GM06990 (cell line): ENCODE measurements at regions not wholly inside any gene's neighbourhood (a gene's known extent, or its start where the extent isn't known, plus 50 kb on each side); places are given as distances from the start of the nearest gene placed in this dataset.

Experiments
- DNase-seq: peaks from one replicate; pipeline ENCODE4 v3.0.0-alpha.2; 2011; ENCODE audit not compliant: insufficient read length; ENCODE audit errors: extremely low read depth
- H3K27me3 ChIP-seq: replicated peaks from 2 replicates; pipeline ENCODE4 v1.6.0; 2011; ENCODE audit warnings: low read length; ENCODE audit not compliant: control insufficient read depth, insufficient read depth
- H3K36me3 ChIP-seq: 2 replicates; pipeline ENCODE4 v1.5.1; 2011; ENCODE audit warnings: low read length; ENCODE audit not compliant: control insufficient read depth, insufficient read depth
- H3K4me3 ChIP-seq: replicated peaks from 2 replicates; pipeline ENCODE4 v1.5.1; 2011; ENCODE audit warnings: low read depth, mild to moderate bottlenecking, control low read depth, low read length
- TF ChIP-seq, protein P1 (sequence below): IDR thresholded peaks from 2 replicates; pipeline ENCODE4 v1.5.1; 2011; ENCODE audit warnings: low read length, control low read depth, mild to moderate bottlenecking, inconsistent platforms; ENCODE audit not compliant: insufficient read depth, poor library complexity, severe bottlenecking

DNA sequence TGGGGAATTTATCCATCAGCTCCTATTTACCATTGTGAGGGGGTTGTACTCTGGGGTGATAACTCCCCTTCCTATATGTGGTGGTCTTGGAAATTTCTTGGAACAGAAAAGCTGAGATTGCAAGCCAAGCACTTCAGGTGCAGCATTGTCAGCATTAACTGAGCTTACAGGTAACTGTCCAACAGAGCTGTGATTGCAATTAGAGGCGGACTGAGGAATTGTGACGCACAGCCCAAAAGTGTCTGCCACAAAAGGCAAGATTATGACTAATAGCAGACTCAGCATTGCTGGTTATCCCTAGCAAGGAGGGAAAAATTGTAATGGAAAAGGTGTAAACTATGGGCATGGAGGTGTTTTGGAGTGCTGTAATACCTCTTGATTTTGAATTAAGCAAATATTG is 126.1 kb upstream of the AGR3 start:
- TF ChIP-seq, protein P1, sequence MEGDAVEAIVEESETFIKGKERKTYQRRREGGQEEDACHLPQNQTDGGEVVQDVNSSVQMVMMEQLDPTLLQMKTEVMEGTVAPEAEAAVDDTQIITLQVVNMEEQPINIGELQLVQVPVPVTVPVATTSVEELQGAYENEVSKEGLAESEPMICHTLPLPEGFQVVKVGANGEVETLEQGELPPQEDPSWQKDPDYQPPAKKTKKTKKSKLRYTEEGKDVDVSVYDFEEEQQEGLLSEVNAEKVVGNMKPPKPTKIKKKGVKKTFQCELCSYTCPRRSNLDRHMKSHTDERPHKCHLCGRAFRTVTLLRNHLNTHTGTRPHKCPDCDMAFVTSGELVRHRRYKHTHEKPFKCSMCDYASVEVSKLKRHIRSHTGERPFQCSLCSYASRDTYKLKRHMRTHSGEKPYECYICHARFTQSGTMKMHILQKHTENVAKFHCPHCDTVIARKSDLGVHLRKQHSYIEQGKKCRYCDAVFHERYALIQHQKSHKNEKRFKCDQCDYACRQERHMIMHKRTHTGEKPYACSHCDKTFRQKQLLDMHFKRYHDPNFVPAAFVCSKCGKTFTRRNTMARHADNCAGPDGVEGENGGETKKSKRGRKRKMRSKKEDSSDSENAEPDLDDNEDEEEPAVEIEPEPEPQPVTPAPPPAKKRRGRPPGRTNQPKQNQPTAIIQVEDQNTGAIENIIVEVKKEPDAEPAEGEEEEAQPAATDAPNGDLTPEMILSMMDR = no peak
- Histone ChIP-seq H3K27me3 (no peaks in the 10 kb centered on the region), H3K4me3 (no peak overlapping the region), H3K36me3 (no peaks in the 10 kb centered on the region)
- no peak for DNase-seq

DNA sequence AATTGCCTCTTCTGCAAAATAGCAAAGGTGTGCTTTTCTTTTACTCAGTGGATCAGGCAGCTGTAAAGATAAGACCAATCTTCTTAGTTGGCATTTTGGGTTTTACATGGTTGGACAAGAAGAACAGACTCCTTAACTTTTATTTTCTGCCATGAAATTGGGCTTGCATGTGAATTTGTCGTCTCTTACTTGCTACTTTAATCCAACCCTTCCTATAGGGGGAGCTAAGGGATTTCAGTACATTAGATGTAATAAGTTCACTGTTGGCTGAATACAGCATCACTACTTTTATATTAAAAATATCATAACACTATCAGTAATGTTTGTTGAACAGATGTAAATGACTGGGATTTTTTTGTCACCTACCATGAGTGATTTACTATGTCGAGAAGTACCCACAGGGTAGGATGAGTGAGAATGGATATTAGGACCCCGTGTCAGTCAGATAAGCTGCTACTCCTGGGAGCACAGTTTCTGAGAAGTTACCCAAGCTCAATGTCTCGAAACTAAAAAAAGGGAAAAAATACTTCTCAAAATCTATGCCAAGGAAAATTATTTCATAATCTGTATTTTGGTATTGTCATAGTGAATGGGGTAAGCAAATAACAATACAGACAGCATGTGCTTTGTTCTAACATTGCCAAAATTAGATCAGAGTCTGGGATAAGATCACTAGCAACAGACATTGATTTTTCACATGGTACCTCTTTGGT is 127.4 kb upstream of the AGR3 start:
- H3K4me3 ChIP-seq = no peak overlapping the region
- DNase-seq = peak; percentile 15
- TF ChIP-seq, protein P1 = peak; percentile 55

DNA sequence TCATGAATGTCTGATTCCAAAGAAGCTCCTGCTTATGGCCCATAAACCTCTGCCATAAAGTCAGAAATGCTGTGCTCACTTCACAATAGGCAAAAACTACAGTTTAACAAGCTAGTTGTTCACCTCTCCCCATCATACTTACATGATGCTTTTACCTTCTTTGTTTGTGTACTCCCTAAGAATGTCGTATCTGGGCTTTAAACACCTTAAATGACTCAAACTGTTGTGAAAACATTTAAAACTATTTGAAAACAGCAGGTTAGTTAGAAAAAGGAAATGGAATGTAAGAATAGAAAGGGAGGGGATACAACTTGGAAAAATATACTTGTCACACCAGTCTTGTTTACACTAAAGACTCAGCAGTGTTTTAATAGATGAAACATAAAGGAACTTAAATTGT is 128.2 kb upstream of the AGR3 start:
- TF ChIP-seq, protein P1 = no peak
- Histone ChIP-seq H3K36me3 (no peaks in the 10 kb centered on the region), H3K27me3 (no peaks in the 10 kb centered on the region), H3K4me3 (no peak overlapping the region)
- no peak for DNase-seq

More for the DNA sequence above, 127.4 kb upstream of the AGR3 start:
- H3K36me3 ChIP-seq = no peaks in the 10 kb centered on the region
- no peaks in the 10 kb centered on the region for H3K27me3 ChIP-seq

DNA sequence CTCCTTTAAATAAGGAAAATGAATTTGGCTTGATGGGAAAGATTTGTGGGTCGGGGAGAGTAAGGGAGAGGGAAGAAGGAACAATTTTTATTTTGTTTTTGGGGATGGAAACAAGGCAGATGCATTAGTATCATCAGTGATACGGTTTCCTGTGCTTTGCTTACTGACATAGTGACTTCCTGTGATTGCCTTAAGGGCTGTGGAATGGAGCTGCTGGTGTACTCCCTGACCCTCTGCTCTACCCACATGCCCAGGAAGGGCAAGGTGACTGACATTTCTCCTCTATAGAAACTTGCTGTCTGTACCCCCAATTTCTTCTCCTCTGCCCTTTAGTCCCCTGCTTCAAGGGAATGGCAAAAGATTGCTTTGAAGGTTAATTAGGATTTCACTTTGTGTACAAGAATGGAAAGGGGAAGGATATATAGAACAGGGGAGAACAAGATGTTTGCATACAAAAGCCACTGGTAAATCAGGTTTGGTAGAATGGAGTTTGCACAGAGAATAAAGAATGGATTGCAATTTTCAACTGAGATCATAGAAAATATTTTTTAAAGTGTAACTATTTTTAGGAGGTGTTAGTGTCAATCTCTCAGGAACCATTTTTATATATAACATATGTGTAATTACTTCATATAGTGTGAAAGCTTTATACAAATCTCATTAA is 129.0 kb upstream of the AGR3 start:
- no peaks in the 10 kb centered on the region for H3K36me3 ChIP-seq
- TF ChIP-seq, protein P1 = no peak
- H3K27me3 ChIP-seq = no peaks in the 10 kb centered on the region
- H3K4me3 ChIP-seq = no peak overlapping the region
- DNase-seq = no peak

DNA sequence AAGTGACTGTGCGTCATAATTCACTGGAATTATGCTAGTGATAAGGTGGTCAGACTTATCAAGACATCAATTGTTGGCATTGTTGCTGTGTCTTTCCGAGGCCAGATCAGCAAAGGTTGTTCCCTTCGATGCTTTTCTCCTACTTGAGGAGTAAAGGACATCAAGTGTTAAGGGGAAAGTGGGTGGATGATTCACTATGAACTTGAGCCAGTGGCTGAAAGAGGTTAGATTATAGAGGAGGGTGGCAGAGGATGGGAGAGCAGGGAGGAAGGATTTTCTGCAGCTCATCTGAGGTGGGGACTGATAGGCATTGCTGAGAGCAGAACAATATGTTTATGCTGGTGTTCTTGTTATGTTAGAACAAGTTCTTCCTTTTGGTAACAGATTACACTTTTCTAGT is 131.4 kb upstream of the AGR3 start:
- TF ChIP-seq, protein P1 = no peak
- no peak for DNase-seq
- no peaks in the 10 kb centered on the region for H3K27me3 ChIP-seq

DNA sequence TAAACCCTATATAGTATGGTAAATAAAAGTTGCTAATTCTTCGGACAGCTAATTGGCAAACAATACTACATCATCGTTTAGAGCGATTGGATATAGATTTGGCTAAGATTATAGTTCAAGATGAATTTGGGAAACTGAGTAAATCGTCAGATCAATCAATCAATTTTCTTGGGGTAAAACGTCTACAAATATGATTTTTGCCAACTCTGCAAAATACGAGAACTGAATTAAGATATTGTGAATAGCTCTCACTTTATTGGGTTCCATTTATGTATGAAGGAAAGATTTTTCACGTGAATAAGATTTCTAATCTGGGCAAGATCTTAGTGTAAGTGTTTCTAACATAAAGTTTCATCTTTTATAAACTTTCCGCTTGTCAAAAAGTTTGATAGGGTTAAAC is 132.9 kb upstream of the AGR3 start:
- H3K36me3 ChIP-seq = no peaks in the 10 kb centered on the region
- TF ChIP-seq, protein P1 = no peak
- DNase-seq = no peak
- no peak overlapping the region for H3K4me3 ChIP-seq
- H3K27me3 ChIP-seq = no peaks in the 10 kb centered on the region

More for the DNA sequence above, 131.4 kb upstream of the AGR3 start:
- Histone ChIP-seq H3K36me3 (no peaks in the 10 kb centered on the region), H3K4me3 (no peak overlapping the region)
